Heart left ventricle (tissue), 16 donors: ENCODE measurements at regions not wholly inside any gene's neighbourhood (a gene's known extent, or its start where the extent isn't known, plus 50 kb on each side); places are given as distances from the start of the nearest gene placed in this dataset.

Experiments
- ATAC-seq, 4 donors: fragments of 200-7000 bp; cut with Tn5 transposase; one replicate each; pipeline ENCODE4 v1.9.1; 2020 to 2022; ENCODE audit warnings: moderate library complexity in 4 of 4, mild to moderate bottlenecking in 3 of 4, moderate number of reproducible peaks in 1 of 4
- DNase-seq, 5 donors: peaks; one replicate each; pipeline ENCODE4 v3.0.0-alpha.2; 2020
- H3K27ac ChIP-seq, 12 donors: fragments of 200-600 bp; sonication (generic) in 4 of 12; one replicate each; pipeline versions ENCODE4 v1.5.0 to v1.8.0; 2016 to 2022; ENCODE audit warnings: mild to moderate bottlenecking in 2 of 12
- H3K27me3 ChIP-seq, 9 donors: fragments of 200-600 bp; sonication (generic) in 2 of 9; one replicate each; pipeline versions ENCODE4 v1.5.1 to v1.8.0; 2016 to 2022; ENCODE audit warnings: mild to moderate bottlenecking in 3 of 9
- H3K36me3 ChIP-seq, 9 donors: fragments of 200-600 bp; sonication (generic) in 2 of 9; one replicate each; pipeline versions ENCODE4 v1.5.0 to v1.8.0; 2018 to 2022; ENCODE audit warnings: mild to moderate bottlenecking in 2 of 9
- H3K4me1 ChIP-seq, 12 donors: fragments of 200-600 bp; sonication (generic) in 4 of 12; one replicate each; pipeline versions ENCODE4 v1.5.0 to v1.8.0; 2016 to 2022; ENCODE audit warnings: mild to moderate bottlenecking in 3 of 12
- H3K4me3 ChIP-seq, 12 donors: fragments of 200-600 bp; sonication (generic) in 4 of 12; one replicate each; pipeline versions ENCODE4 v1.5.0 to v1.8.0; 2017 to 2022; ENCODE audit warnings: mild to moderate bottlenecking in 9 of 12, moderate library complexity in 4 of 12
- H3K9me3 ChIP-seq, 12 donors: fragments of 200-600 bp; sonication (generic) in 4 of 12; one replicate each; pipeline versions ENCODE4 v1.5.0 to v1.8.0; 2016 to 2022; ENCODE audit warnings: mild to moderate bottlenecking in 1 of 12
- CTCF ChIP-seq, 12 donors: fragments of 200-600 bp; sonication (generic) in 4 of 12; IDR thresholded peaks; one replicate each; pipeline versions ENCODE4 v1.5.0 to v1.8.0; 2018 to 2022; ENCODE audit warnings: antibody characterized with exemption in 12 of 12, mild to moderate bottlenecking in 5 of 12
- POLR2A ChIP-seq, 2 donors: fragments of 450-650 bp; IDR thresholded peaks; one replicate each; pipeline ENCODE4 v1.6.1; 2017; ENCODE audit warnings: antibody characterized with exemption in 2 of 2, mild to moderate bottlenecking in 2 of 2, moderate library complexity in 2 of 2
- WGBS, 4 donors: extraction: QIAGEN DNeasy Blood & Tissue Kit in 2 of 4; methylation state at CpG; one replicate each; pipeline versions ENCODE4 v1.1.5 to v1.1.7; 2013 to 2018; 5-methylcytosine and 5-hydroxymethylcytosine counted together
- intact Hi-C, 10 donors: fragments of 100-400 bp; cut with DNase I; formaldehyde crosslinking; loops; one replicate each; pipeline versions ENCODE4 v1.11.1 to v1.14.2; 2022
- donor health status: ischemic (EF 13 %, LVEDD 7.1; RV severe dilation, severe dysfunction).
- donor health status: healthy with polysubstance abuse.
- donor health status: DM: no; HTN: yes; CAD: no.
- donor health status: DM: no; HTN: no; CAD: no.
- donor health status: ischemic (EF 25% LVEDD 6.9; RV normal size, moderate dysfunction).
- donor health status: ischemic (EF 25% LVEDD 5.7; RV mildly dilated, moderate dysfunction).
- donor health status: healthy.
- donor health status: DM: yes; HTN: yes; CAD: no.
- donor health status: ischemic (EF 35%, LVEDD 5.7; RV mildly dilated, moderate dysfunction).
- donor health status: nonischemic (EF 11% LVEDD 7.7; RV severe dilation, severe dysfunction).
- donor health status: DM: yes; HTN: yes; CAD: no.
- donor health status: PGD.
- donor health status: ischemic (EF 29% LVEDD 5.4; RV normal size, mild dysfunction).
- donor health status: nonischemic (EF 23%, LVEDD 6.1; RV moderate dilation, normal function).

GRCh38 chr2:215571689-215572088, 135.8 kb upstream of the FN1 start:
- no peak for DNase-seq
- Histone ChIP-seq H3K4me1 (peaks cover 0 to 13% (median 3%) of the 10 kb centered on the region in 12 donors), H3K4me3 (no peak overlapping the region), H3K27me3 (no peaks in the 10 kb centered on the region), H3K9me3 (no peaks in the 10 kb centered on the region), H3K36me3 (no peaks in the 10 kb centered on the region), H3K27ac (peak overlapping the region in 1 of 12 donors; percentile 34)
- WGBS, 4 donors: 26 to 36% (median 33%) methylated on average over 1 of the region's 1 CpG
- intact Hi-C loops: loop anchor here in 2 of 10 donors (10.0 kb wide), 2 partner anchors 107 to 137 kb away; partner anchors contain the start of gene FN1 (in 1 of the 2)
- no peak for ATAC-seq
- TF ChIP-seq CTCF (IDR thresholded peaks at IDR 0.05) (no peak), POLR2A (IDR thresholded peaks at IDR 0.05) (no peak)

DNA sequence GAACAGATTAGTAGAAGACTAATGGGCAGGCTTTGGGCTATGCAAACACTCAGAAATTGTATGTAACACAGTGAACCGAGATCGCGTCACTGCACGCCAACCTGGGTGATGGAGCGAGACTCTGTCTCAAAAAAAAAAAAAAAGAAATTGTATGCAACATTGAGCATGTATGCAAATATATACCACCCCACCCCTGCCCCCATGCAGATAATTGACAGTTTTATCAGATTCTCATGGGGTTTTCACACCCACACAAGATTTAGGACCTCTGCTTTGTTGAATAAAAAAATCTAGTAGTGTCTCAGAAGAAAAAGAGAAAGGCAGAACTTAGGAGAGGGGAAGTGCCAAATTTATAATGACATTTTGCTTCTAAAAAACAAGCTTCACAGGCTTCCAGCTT, 131.6 kb upstream of the FN1 start:
- Histone ChIP-seq H3K36me3 (no peaks in the 10 kb centered on the region), H3K27me3 (no peaks in the 10 kb centered on the region), H3K4me3 (no peak overlapping the region), H3K9me3 (no peaks in the 10 kb centered on the region), H3K4me1 (peaks cover 0 to 11% (median 2%) of the 10 kb centered on the region in 12 donors), H3K27ac (no peak overlapping the region)
- ATAC-seq: no peak
- TF ChIP-seq POLR2A (IDR thresholded peaks at IDR 0.05): no peak
- no peak for TF ChIP-seq CTCF (IDR thresholded peaks at IDR 0.05)
- no peak for DNase-seq
- intact Hi-C loops: no loop called here
- WGBS, 4 donors: 95 to 100% (median 98%) methylated on average over 5 of the region's 5 CpGs

DNA sequence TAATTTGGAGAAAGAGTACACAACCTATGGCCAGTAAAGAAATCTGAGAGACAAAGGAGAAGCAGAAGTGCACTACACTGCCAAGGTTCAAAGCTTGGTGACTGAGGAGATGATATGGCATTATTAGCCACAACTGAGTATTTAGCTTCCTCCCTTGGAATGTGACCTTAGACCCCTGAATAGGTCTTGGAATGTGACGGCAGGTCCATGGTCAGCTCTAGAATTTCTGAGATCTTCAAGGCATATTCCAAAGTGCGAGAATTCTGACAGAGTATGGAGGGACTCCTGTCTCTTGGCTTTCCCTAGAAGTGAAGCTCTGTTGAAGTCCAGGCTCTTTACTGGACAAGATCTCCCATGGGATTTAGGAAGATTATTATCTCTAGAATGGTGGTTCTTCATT, 130.0 kb upstream of the FN1 start:
- intact Hi-C loops: no loop called here
- H3K4me1 ChIP-seq: no peaks in the 10 kb centered on the region
- H3K36me3 ChIP-seq: no peaks in the 10 kb centered on the region
- H3K27ac ChIP-seq: no peak overlapping the region
- 83 to 96% (median 89%) methylated on average over 2 of the region's 2 CpGs for WGBS, 4 donors
- ATAC-seq (no peak), DNase-seq (no peak)
- no peaks in the 10 kb centered on the region for H3K9me3 ChIP-seq
- no peak overlapping the region for H3K4me3 ChIP-seq
- TF ChIP-seq CTCF (IDR thresholded peaks at IDR 0.05) (no peak), POLR2A (IDR thresholded peaks at IDR 0.05) (no peak)
- H3K27me3 ChIP-seq: no peaks in the 10 kb centered on the region

- WGBS, 4 donors: 73 to 86% (median 81%) methylated on average over 2 of the region's 2 CpGs
- no peaks in the 10 kb centered on the region for H3K4me1 ChIP-seq
- no peak overlapping the region for H3K4me3 ChIP-seq
- no peaks in the 10 kb centered on the region for H3K36me3 ChIP-seq
- intact Hi-C loops: no loop called here
- no peaks in the 10 kb centered on the region for H3K27me3 ChIP-seq
- no peak for DNase-seq
- no peak for ATAC-seq
- TF ChIP-seq CTCF (IDR thresholded peaks at IDR 0.05): no peak
- no peak for TF ChIP-seq POLR2A (IDR thresholded peaks at IDR 0.05)
- H3K9me3 ChIP-seq: no peaks in the 10 kb centered on the region
- no peak overlapping the region for H3K27ac ChIP-seq
Measured at GRCh38 chr2:215557701-215558100, 121.8 kb upstream of the FN1 start.
